Prostate gland (tissue), 2 donors: ENCODE measurements at regions not wholly inside any gene's neighbourhood (a gene's known extent, or its start where the extent isn't known, plus 50 kb on each side); places are given as distances from the start of the nearest gene placed in this dataset.

Experiments used
- POLR2A ChIP-seq: fragments of 450-650 bp; IDR thresholded peaks from one replicate; pipeline ENCODE4 v1.6.1; 2016; ENCODE audit warnings: antibody characterized with exemption, mild to moderate bottlenecking
- POLR2AphosphoS5 ChIP-seq: sonication (generic); formaldehyde crosslinking; IDR thresholded peaks from one replicate; pipeline ENCODE4 v1.6.1; 2017; ENCODE audit warnings: antibody characterized with exemption
- TF ChIP-seq, protein P1 (sequence below), 4 experiments: fragments of 200-600 bp in 2 of 4; fragments of 450-650 bp in 2 of 4; sonication (generic) in 2 of 4; IDR thresholded peaks; 1 replicate in 3 of 4; 2 replicates in 1 of 4; pipeline ENCODE4 v1.5.1; 2016 to 2019; ENCODE audit warnings: antibody characterized with exemption in 4 of 4, mild to moderate bottlenecking in 2 of 4, moderate library complexity in 2 of 4

- TF ChIP-seq, protein P1, sequence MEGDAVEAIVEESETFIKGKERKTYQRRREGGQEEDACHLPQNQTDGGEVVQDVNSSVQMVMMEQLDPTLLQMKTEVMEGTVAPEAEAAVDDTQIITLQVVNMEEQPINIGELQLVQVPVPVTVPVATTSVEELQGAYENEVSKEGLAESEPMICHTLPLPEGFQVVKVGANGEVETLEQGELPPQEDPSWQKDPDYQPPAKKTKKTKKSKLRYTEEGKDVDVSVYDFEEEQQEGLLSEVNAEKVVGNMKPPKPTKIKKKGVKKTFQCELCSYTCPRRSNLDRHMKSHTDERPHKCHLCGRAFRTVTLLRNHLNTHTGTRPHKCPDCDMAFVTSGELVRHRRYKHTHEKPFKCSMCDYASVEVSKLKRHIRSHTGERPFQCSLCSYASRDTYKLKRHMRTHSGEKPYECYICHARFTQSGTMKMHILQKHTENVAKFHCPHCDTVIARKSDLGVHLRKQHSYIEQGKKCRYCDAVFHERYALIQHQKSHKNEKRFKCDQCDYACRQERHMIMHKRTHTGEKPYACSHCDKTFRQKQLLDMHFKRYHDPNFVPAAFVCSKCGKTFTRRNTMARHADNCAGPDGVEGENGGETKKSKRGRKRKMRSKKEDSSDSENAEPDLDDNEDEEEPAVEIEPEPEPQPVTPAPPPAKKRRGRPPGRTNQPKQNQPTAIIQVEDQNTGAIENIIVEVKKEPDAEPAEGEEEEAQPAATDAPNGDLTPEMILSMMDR (IDR thresholded peaks at IDR 0.05) = no peak
- TF ChIP-seq POLR2AphosphoS5 = peak; percentile 84
- no peak for TF ChIP-seq POLR2A
These were observed 603.6 kb upstream of the MGMT start for GRCh38 chr10:128863411-128863810.
